ENCODE measurements at regions not wholly inside any gene's neighbourhood (a gene's known extent, or its start where the extent isn't known, plus 50 kb on each side); places are given as distances from the start of the nearest gene placed in this dataset.
"Not testable (repeated sequence)": the region's sequence is repeated elsewhere in the genome, so short reads cannot be mapped to it uniquely, and the experiment has no call there.

DNA sequence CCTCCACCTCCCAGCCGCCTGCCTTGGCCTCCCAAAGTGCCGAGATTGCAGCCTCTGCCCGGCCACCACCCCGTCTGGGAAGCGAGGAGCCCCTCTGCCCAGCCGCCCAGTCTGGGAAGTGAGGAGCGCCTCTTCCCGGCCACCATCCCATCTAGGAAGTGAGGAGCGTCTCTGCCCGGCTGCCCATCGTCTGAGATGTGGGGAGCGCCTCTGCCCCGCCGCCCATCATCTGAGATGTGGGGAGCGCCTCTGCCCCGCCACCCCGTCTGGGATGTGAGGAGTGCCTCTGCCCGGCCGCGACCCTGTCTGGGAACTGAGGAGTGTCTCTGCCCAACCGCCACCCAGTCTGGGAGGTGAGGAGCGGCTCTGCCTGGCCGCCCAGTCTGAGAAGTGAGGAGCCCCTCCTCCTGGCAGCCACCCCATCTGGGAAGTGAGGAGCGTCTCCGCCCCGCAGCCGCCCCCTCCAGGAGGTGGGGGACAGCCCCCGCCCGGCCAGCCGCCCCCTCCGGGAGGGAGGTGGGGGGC lies 296.3 kb downstream of the HNRNPD start:
- DNase-seq (ENCODE audit: low spot score): not testable (repeated sequence)

DNA sequence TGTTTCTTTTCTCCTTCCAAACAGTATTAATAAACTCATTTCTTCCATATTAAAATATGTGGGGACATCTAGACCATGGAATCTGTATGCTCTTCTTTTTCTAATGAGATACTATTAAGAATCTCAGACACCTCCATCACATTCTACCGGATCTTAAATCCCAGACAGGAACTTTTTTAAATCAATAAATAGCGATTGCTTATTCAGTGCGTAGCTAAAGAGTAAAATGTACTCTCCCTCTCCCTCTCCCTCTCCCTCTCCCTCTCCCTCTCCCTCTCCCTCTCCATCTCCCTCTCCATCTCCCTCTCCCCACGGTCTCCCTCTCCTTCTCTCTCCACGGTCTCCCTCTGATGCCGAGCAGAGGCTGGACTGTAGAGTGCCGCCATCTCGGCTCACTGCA lies 297.0 kb downstream of the HNRNPD start:
- DNase-seq (ENCODE audit: low spot score): no peak

DNA sequence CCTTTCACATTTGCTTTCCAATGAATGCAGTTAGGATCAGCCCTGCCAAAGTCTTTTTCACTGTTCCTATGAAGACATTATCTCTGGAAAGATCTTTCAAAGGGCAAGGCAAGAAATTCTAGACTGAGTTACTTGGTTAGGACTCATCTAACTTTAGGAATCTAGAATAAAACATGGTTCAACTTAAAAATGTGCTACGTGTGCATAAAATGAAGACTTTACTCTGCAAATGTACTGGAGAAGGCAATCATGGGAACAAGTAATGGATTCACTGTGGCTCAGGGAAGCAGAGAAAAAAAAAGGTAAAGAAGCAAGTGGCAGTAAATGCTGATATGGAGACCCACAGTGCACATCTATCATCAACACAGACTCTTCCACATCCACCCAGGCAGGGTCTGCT lies 297.4 kb downstream of the HNRNPD start:
- no peak for DNase-seq (ENCODE audit: low spot score)

DNA sequence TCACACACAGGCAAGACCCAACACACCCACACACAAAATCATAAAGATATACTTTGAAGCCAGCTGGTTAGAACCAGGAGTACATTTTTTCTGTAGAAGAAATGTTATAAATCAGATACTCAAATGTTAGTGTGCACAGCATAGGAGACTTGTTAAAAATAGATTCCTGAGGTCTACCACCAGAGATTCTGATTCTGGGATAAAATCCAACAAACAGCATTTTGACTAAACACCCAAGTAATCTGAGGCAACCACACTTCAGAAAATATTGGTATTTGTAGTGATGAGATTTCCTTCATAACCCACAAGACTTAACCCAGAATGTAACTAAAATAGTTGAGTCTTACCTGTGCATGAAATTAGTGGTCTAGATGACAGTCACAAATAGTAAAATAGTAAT lies 301.8 kb downstream of the HNRNPD start:
- DNase-seq (ENCODE audit: low spot score): no peak

DNA sequence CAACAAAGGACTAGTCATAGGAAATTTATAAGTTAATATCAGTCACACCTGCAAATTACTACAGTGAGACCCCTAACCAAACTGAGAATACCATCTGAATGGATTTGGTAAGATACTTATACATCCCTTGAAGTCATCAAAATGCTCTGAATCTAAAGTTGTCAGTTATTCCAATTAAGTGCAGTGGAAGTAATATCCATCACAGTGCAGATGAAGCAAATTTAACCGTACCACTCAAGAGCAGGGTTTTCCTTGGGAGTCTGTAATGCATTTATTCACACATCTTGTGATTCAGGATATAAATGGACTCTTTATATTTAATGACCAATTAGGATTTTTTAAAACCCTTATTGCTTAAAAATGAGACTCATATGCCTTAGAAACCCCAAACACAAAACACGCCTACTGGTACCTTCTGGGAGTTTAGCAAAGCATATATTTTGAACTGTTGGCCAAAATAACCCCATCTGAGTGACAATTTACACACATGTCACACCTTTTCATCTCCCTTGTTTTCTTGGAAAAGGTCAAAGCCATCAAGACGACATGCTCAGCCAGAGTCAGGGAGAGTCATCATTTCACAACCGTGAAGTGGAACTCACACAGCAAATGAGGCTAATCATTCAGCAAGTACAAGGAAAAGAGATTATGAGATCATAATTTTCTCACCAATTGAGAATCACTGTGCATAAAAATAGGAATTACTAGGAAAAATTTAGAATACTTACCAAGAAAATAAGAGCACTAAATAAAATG lies 303.7 kb downstream of the HNRNPD start:
- DNase-seq (ENCODE audit: low spot score): no peak

DNA sequence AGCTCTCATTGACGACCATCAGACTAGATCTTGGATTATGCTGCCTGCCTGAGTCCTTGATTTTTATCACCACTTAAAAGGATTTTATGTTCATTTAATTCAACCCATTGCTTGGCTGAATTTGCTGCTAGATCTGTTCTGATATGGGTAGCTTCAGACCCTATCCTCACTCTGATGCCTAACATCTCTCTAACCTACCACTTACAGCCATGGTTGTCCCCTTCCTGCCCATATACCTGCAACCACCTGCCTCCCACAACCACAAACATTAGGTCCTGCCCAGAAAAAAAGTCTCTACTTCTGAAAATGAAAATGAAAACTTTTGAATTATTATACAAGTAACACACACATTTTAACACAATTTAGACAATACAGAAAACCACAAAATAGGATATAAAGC lies 310.8 kb downstream of the HNRNPD start:
- DNase-seq (ENCODE audit: low spot score): no peak

DNA sequence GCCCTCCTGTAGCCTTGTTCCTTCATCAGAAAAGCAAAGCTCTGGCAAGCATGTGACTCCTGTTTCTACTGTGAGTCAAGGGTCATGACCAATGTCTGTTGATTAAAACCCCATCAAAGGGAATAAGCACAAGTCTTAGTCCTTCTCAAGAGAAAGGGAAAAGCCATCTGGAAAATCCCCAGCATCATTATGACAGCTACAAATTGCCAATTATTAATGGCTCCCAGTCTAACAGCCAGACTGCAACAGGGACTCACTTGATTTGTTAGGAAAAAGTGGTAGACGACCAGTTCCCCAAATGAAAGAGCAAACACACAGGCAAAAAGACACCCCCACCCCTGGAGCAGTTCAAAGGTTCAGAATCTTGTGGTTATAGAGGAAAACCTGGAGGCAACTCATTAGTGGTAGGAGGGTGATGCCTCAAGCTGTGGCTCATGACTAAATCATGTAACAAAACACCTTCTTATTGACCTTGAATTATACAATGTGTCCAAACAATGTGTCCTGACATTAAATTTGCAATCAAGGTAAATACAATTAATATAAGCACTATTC lies 315.7 kb downstream of the HNRNPD start:
- no peak for DNase-seq (ENCODE audit: low spot score)

DNA sequence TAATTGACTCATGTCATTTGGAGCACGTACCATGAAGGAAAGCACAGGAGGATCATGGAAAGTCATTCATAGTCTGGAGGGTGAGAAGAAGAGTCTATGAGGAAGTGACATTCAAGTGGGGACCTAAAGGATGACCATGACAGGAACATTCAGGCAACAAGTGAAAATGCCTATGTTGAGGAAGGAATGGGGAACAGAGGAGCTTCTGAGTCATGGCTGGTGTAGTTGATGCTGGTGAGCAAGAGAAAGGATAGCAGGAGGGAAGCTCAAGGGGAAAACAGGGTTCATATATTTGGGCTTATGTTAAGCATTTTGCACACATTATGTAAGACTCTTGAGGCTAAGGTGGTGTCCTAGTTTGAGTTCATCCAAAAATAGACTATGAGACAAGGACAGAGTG lies 318.6 kb downstream of the HNRNPD start:
- DNase-seq (ENCODE audit: low spot score): no peak

DNA sequence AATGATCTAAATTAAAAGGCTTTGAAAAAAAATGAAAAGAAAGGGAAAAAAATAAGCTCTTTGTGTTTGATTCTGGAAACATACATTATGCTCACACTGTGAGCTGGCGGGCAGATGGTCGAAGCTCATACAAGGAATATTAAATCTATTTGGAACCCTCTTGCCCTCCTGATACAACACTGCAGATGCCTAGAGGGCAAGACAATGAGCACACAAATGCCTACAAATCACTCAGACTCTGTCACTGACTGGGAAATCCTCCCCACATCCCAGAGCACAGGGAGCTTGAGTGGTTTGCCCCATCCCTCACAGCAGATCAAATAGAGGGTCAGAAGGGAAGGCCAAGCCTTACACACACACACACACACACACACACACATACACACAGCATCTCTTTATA lies 320.4 kb downstream of the HNRNPD start:
- DNase-seq (ENCODE audit: low spot score): no peak

DNA sequence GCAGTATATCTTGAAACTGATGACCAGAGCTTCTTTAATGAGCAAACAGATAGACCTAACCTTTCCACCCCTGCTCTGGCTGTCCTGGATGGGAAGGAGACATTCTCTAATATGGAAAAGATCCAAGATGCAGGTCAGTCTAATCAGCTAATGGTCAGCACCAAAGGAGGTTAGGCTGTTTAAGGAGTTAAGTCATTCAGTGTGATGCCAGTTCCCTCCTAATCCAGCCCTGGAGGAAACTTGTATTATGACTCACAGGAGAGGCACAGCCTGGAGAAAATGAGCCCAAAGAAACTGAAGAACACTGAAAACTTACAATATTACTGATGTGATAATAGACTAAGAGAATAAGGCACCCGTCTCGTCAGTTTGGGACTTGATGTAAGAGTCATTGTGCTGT lies 323.0 kb downstream of the HNRNPD start:
- DNase-seq (ENCODE audit: low spot score): no peak

DNA sequence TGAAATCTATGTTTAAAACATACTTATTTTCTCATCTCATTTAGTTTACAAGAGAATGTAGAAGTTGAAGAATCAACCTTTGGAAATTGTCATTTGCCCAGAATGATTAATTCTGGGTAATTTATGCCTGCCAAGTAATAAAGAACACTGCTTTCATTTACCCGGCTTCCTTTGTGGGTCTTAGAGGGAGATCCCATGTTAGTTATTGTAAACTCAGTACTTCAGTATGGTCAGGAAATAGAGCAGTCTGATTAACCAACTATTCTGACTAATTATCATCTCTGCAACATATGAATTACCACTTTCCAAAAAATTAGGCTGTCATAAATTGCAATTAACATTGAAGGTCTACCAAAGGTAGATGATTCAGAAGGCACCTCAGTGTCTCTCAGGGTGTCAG lies 324.5 kb downstream of the HNRNPD start:
- no peak for DNase-seq (ENCODE audit: low spot score)

DNA sequence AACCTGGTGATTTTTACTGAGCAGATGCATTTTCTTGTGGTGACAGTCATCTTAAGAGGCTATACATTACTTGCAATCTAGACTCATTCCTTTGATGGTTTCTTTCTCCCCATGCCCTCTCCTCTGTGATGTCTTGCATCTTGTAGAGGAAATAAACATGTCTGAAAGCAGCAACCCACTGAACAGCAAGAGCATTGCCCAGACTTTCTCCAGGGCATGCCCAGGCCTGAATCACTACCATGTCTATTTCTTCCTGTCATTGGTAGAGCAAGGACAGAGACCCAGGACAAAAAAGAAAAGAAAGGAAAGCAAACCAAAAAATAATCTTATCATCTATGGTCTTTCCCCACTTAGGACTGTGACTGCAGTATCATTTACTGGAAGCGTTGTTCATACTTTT lies 326.1 kb downstream of the HNRNPD start:
- no peak for DNase-seq (ENCODE audit: low spot score)

DNA sequence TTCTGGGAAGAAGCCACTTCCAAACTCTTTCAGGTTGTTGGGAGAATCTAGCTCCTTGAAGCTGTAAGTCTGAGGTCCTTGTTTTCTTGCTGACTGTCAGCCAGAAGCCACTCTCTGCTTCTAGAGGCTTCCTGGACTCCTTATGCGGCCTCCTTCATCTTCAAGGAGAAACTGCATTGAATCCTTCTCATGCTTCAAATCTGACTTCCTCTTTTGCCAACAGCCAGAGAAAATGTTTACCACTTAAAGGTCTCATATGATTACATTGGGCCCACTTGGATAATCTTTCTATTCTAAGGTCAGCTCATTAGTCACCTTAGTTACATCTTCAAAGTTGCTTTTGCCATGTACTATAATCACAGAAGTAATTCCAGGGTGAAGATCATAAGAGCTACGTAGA lies 327.0 kb downstream of the HNRNPD start:
- no peak for DNase-seq (ENCODE audit: low spot score)

DNA sequence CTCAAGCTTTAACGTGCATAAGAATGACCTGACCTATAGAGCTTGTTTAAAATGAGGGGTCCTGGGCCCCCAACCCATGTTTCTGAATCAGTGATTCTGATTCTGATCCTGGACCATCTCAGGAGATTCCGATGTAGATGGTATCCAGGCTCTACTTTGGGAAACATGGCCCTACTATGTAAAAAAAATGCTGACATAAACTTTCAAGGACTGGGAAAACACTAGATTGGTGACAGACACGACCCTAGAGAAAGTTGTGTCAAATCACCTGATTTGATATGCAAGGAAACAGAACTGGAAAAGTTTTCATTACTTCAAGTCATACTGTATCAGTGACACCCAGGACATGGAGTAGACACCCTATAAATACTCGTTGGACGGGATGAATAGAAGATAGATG lies 328.5 kb downstream of the HNRNPD start:
- no peak for DNase-seq (ENCODE audit: low spot score)

DNA sequence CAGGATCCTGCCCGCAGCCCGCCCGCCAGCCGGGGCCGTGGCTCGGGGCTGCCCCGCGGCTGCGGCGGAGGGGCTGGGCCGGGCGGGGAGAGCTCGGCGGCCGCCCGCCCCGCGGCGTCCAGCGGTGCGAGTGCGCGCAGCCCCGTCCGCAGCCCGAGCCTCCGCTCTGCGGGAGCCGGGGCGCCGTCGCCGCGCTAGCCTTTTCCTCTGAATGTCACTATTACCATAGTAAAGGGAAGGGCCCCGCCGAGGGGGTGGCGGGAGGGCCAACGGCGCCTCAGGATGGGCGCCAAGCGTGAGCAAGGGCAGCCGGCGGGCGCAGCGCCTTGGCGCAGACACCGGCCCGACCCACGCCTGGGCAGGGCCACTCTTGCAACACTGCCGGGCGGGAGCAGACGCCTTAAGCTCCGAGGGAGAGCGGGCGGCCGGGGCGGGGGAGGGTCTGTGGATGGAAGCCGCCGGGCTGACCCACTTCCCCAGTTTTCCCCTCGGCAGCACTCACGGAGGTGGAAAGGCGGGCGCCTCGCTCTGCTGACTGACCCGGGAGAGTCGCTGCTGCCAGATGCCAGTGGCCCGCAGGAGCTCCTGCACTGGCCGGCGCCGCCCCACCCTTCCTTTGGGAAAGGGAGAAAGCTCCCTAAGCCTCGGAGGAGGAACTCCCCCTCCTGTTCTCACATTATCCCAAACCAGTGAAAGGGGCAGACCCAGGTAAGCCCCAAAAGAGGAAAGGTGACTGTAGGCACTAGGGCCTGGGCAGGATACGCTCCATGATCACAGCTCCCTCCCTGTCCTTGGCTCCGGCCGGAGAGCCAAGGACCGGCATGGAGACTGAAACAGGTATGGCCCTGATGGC lies 329.4 kb downstream of the HNRNPD start:
- DNase-seq (ENCODE audit: low spot score): peak; percentile 32

DNA sequence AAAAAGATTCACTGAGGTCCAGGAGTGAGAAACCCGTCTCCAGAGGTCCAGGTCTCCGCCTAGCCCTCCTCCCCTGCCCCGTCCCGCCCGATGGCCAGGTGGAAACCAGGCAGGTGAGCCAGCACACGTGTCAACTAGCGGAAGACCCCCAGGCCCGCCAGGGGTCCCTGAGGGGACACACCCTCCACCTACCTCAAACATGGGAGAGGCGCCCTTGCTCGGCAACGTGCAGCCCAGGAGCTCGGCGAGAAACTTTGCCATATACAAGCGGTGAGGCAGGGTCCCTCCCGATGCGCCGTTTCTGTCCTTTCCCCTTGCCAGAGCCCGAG lies 330.0 kb downstream of the HNRNPD start:
- no peak for DNase-seq (ENCODE audit: low spot score)

DNA sequence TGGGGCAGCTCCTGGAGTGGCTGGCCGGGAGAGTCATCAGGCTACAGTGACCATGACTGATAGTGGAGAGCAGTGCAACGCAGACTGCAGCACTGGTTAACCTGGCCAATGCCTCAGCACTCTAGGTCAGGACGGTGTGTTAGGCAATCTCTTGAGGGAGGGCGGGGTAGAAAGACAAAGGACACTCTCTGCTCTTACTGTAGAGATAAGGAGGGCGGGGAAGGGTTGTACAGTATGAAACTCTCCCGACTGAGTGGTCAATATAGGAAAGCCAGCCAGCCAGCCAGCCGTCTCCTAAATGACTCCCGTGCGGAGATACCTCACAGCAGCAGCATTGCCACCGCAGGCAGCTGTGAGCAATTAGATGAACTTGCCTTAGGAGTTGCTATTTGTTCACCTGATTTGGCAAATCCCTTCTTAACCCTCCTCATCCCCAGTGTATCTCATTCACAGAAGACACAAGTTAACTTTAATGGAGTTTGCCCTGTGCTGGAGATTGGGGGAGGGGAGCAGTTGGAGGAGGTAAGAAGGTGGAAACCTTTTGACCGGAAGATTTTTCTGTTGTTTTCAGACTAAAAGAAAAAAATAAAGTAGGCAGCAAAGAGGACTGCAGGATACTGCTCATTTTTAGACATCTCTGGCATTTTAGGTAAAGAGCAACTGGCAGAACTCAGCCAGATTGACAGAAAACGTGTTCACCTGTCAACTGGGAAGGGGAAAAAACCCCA lies 330.5 kb downstream of the HNRNPD start:
- no peak for DNase-seq (ENCODE audit: low spot score)

DNA sequence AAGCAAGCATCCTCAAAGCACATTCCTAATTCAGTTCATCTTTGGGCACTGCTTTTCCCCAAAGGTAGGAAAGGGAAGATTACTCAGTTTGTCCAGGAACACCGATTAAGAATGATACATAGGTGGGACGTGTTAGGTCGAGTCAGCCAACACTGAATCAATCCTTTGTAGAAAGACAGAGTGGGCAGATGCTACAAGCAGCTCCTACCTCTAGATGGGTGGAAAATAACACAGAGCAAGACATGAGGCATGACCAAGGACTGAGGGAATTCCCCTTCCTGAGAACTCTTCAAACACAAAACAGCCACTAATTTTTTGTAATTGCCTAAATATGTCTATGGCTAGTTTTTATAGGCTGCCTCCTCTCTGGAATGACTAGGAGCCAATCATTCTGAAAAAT lies 331.7 kb downstream of the HNRNPD start:
- DNase-seq (ENCODE audit: low spot score): no peak

DNA sequence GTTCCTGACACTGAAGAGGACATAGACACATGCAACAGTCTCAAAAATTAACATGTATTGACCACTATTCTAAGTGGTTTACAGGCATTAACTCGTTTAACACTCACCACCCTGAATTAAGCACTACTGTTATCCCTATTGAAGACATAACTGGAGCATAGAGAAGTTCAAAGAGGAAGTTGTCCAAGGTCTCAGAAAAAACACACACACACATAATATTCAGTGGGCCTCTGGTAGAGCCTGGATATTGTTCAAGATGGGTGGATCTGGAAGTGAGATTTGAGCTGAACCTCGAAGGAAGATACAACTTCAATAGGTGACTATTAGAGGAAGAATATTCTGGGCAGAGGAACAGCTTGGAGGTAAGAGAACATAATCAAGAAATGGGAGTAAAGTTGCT lies 334.9 kb downstream of the HNRNPD start:
- no peak for DNase-seq (ENCODE audit: low spot score)

DNA sequence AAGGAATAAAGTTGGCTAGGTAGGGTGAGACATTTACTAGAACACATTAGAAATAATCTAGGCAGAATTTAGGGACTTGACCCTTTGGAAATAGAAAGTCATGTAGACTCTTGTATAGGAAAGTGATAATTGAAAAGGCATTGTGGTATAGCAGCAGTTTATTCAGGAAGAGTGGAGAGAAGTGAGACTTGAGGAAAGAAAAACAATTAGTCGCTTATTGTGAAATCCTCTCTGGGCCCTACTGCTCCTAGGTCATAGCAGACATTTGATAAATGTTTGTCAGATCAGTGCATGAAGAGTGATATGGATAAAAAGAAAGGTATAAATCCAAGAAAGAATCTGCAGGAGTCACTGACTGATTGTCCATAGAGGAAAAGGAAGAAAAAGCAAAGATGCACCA lies 337.6 kb downstream of the HNRNPD start:
- no peak for DNase-seq (ENCODE audit: low spot score)

DNA sequence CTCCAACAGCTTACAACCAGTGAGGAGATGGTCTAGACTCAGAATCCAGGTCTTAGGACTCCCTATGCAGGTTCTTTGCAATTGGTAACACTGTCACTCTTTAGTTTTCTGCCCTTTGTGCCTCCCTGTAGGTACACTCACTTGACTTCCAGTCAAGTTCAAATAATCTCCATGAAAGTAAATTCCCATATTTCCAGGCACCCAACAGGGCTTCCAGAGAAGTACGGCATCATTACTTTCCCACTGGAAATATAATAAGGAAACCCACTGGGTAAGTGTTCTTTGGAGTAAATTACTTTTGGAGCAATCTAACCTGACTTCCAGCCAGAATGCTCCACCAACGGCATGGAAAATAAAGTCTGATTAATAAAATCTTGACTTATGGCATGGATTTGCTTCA lies 338.9 kb downstream of the HNRNPD start:
- no peak for DNase-seq (ENCODE audit: low spot score)

DNA sequence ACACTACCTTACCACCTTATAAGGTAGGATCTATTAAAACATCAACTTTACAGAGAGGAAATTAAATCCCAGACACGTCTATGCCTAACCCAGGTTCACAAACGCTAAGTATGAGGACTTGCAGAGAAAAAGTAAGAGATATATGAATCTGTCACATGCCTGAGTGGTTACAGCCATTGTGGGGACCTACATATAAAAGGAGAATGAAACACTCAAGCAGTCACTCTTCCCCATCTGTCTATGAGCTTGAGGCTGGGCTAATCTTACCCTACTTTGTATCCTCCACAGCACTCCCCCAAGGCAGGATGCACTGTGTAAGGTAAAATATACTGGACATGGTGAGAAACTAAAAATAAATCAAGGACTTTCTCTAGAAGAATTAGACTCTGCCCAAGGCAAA lies 339.9 kb downstream of the HNRNPD start:
- DNase-seq (ENCODE audit: low spot score): no peak

All from pons (tissue), 1 donor.